ENCODE measurements at regions not wholly inside any gene's neighbourhood (a gene's known extent, or its start where the extent isn't known, plus 50 kb on each side); places are given as distances from the start of the nearest gene placed in this dataset.

DNA sequence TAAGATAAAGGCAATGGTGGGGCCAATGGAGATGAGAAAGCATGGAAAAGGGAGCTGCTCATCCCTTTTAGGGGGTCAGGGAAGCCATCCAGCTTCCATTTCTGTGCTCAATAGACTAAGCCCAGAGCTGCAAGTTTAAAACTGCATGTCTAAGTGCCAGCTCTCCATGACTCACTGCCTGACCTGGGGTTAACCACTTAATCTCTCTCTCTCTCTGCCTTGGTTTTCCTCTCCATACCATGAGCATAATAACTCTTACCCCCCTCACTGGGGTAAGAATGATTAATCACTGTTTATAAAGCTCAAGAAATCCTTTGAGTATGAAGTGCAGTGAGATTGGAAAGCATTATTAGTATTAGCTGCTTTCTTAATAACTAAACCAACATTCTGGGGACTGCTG is 1382.4 kb upstream of the WWC1 start:
- BruUV-seq (replicated peaks): no TSS peak
- no peak overlapping the region for H3K27ac ChIP-seq (ENCODE audit: low read depth, low read length, poor library complexity, severe bottlenecking)
- TF ChIP-seq, protein P1, sequence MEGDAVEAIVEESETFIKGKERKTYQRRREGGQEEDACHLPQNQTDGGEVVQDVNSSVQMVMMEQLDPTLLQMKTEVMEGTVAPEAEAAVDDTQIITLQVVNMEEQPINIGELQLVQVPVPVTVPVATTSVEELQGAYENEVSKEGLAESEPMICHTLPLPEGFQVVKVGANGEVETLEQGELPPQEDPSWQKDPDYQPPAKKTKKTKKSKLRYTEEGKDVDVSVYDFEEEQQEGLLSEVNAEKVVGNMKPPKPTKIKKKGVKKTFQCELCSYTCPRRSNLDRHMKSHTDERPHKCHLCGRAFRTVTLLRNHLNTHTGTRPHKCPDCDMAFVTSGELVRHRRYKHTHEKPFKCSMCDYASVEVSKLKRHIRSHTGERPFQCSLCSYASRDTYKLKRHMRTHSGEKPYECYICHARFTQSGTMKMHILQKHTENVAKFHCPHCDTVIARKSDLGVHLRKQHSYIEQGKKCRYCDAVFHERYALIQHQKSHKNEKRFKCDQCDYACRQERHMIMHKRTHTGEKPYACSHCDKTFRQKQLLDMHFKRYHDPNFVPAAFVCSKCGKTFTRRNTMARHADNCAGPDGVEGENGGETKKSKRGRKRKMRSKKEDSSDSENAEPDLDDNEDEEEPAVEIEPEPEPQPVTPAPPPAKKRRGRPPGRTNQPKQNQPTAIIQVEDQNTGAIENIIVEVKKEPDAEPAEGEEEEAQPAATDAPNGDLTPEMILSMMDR (conservative IDR thresholded peaks at IDR 0.05; ENCODE audit: low read length): no peak
- TF ChIP-seq EZH2phosphoT487 (IDR thresholded peaks at IDR 0.05; ENCODE audit: borderline replicate concordance, low read depth, low read length): no peak
- no peak overlapping the region for H2AFZ ChIP-seq (ENCODE audit: low read length)
- CTCF ChIA-PET (ENCODE audit: unreplicated experiment): no interaction called here
- no peaks in the 10 kb centered on the region for H3K79me2 ChIP-seq (ENCODE audit: insufficient read depth, low read depth, low read length)
- H3K4me3 ChIP-seq (ENCODE audit: low read depth, low read length, poor library complexity, severe bottlenecking): no peak overlapping the region
- H3K9me2 ChIP-seq (ENCODE audit: insufficient read depth, low read length): no peaks in the 10 kb centered on the region
- no peaks in the 10 kb centered on the region for H4K20me1 ChIP-seq (ENCODE audit: insufficient read depth, low read length)
- H3K4me2 ChIP-seq (ENCODE audit: low read length): no peak overlapping the region
- POLR2A ChIA-PET: interaction anchor here (0.6 kb wide), 1 partner anchor 992 kb away, joined by 3 read pairs; no protein-coding TSS in a partner anchor
- H3K4me1 ChIP-seq (ENCODE audit: insufficient read depth, low read length, poor library complexity, severe bottlenecking): no peaks in the 10 kb centered on the region
- no peaks in the 10 kb centered on the region for H3K9me3 ChIP-seq (ENCODE audit: low read length)
- no peak for DNase-seq (ENCODE audit: low spot score)
- no peaks in the 10 kb centered on the region for H3K36me3 ChIP-seq (ENCODE audit: insufficient read depth, low read length)
- intact Hi-C loops (cut with micrococcal nuclease; ENCODE audit: unreplicated experiment): no loop called here

DNA sequence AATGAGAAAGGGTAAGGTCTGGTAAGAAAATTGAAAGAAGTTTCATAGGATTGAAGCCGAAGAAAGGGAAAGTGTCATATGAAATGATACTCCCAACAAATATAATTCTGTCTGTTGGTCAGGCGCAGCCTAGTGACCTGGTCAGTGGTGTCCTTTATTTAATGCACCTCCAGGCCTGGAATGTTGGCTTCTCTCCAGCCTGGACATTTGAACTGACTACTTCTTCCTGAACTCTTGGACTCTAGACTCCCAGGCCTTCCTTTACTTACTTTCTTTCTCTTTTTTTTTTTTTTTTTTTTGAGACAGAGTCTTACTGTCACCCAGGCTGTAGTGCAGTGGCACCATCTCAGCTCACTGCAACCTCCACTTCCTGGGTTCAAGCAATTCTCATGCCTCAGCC is 1381.5 kb upstream of the WWC1 start:
- Histone ChIP-seq H3K9me2 (ENCODE audit: insufficient read depth, low read length) (no peaks in the 10 kb centered on the region), H3K4me3 (ENCODE audit: low read depth, low read length, poor library complexity, severe bottlenecking) (no peak overlapping the region), H3K4me2 (ENCODE audit: low read length) (no peak overlapping the region), H3K9me3 (ENCODE audit: low read length) (no peaks in the 10 kb centered on the region), H3K79me2 (ENCODE audit: insufficient read depth, low read depth, low read length) (no peaks in the 10 kb centered on the region), H2AFZ (ENCODE audit: low read length) (no peak overlapping the region), H3K27ac (ENCODE audit: low read depth, low read length, poor library complexity, severe bottlenecking) (no peak overlapping the region), H4K20me1 (ENCODE audit: insufficient read depth, low read length) (no peaks in the 10 kb centered on the region), H3K36me3 (ENCODE audit: insufficient read depth, low read length) (no peaks in the 10 kb centered on the region), H3K4me1 (ENCODE audit: insufficient read depth, low read length, poor library complexity, severe bottlenecking) (no peaks in the 10 kb centered on the region)
- TF ChIP-seq EZH2phosphoT487 (IDR thresholded peaks at IDR 0.05; ENCODE audit: borderline replicate concordance, low read depth, low read length): no peak
- TF ChIP-seq, protein P1 (conservative IDR thresholded peaks at IDR 0.05; ENCODE audit: low read length): no peak
- POLR2A ChIA-PET: no interaction called here
- no peak for DNase-seq (ENCODE audit: low spot score)
- BruUV-seq (replicated peaks): no TSS peak
- intact Hi-C loops (cut with micrococcal nuclease; ENCODE audit: unreplicated experiment): no loop called here
- CTCF ChIA-PET (ENCODE audit: unreplicated experiment): no interaction called here

DNA sequence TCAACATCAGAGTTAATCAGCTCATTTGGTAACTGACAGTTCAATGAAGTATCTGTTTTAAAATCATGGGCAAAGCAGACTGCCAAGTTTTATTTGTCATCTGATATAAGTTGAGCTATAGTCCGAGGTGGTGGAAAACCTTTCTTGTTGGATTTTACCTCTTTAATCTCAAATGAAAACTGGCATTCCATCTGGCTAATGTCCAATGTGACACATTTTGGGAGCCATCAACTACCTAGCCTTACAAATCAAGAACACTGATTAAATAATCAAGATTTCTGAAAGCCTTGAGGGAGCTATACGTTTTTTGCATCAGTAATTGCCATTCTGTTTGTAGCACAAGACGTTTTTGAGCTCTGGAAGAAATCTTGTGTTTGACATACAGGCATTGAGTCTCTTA is 1380.5 kb upstream of the WWC1 start:
- Histone ChIP-seq H3K4me3 (ENCODE audit: low read depth, low read length, poor library complexity, severe bottlenecking) (no peak overlapping the region), H3K79me2 (ENCODE audit: insufficient read depth, low read depth, low read length) (no peaks in the 10 kb centered on the region), H4K20me1 (ENCODE audit: insufficient read depth, low read length) (no peaks in the 10 kb centered on the region), H3K27ac (ENCODE audit: low read depth, low read length, poor library complexity, severe bottlenecking) (no peak overlapping the region), H3K36me3 (ENCODE audit: insufficient read depth, low read length) (no peaks in the 10 kb centered on the region), H3K9me3 (ENCODE audit: low read length) (no peaks in the 10 kb centered on the region), H3K9me2 (ENCODE audit: insufficient read depth, low read length) (no peaks in the 10 kb centered on the region), H3K4me1 (ENCODE audit: insufficient read depth, low read length, poor library complexity, severe bottlenecking) (no peaks in the 10 kb centered on the region), H3K4me2 (ENCODE audit: low read length) (no peak overlapping the region), H2AFZ (ENCODE audit: low read length) (no peak overlapping the region)
- no TSS peak for BruUV-seq (replicated peaks)
- ChIA-PET POLR2A (no interaction called here), CTCF (ENCODE audit: unreplicated experiment) (no interaction called here)
- no peak for TF ChIP-seq EZH2phosphoT487 (IDR thresholded peaks at IDR 0.05; ENCODE audit: borderline replicate concordance, low read depth, low read length)
- TF ChIP-seq, protein P1 (conservative IDR thresholded peaks at IDR 0.05; ENCODE audit: low read length): no peak
- DNase-seq (ENCODE audit: low spot score): no peak
- intact Hi-C loops (cut with micrococcal nuclease; ENCODE audit: unreplicated experiment): no loop called here
